Gastroesophageal sphincter (tissue), 3 donors: ENCODE measurements at regions not wholly inside any gene's neighbourhood (a gene's known extent, or its start where the extent isn't known, plus 50 kb on each side); places are given as distances from the start of the nearest gene placed in this dataset.

ENCODE experiments used
- CTCF ChIP-seq, 4 experiments: fragments of 200-600 bp in 2 of 4; fragments of 450-650 bp in 2 of 4; sonication (generic) in 1 of 4; IDR thresholded peaks; one replicate each; pipeline ENCODE4 v1.5.1; 2017 to 2019; ENCODE audit warnings: antibody characterized with exemption in 4 of 4, mild to moderate bottlenecking in 2 of 4, moderate library complexity in 2 of 4
- EP300 ChIP-seq: sonication (generic); formaldehyde crosslinking; IDR thresholded peaks from one replicate; pipeline ENCODE4 v1.6.1; 2017; ENCODE audit warnings: antibody characterized with exemption, mild to moderate bottlenecking
- POLR2A ChIP-seq, 2 donors: fragments of 450-650 bp; IDR thresholded peaks; one replicate each; pipeline ENCODE4 v1.6.1; 2017; ENCODE audit warnings: antibody characterized with exemption in 2 of 2, mild to moderate bottlenecking in 2 of 2, moderate library complexity in 1 of 2

- TF ChIP-seq CTCF (IDR thresholded peaks at IDR 0.05): no peak
- no peak for TF ChIP-seq EP300
- no peak for TF ChIP-seq POLR2A (IDR thresholded peaks at IDR 0.05)
These were observed 147.6 kb downstream of the SH2D1A start for GRCh38 chrX:124493984-124494383.
